ENCODE measurements at regions not wholly inside any gene's neighbourhood (a gene's known extent, or its start where the extent isn't known, plus 50 kb on each side); places are given as distances from the start of the nearest gene placed in this dataset.

DNA sequence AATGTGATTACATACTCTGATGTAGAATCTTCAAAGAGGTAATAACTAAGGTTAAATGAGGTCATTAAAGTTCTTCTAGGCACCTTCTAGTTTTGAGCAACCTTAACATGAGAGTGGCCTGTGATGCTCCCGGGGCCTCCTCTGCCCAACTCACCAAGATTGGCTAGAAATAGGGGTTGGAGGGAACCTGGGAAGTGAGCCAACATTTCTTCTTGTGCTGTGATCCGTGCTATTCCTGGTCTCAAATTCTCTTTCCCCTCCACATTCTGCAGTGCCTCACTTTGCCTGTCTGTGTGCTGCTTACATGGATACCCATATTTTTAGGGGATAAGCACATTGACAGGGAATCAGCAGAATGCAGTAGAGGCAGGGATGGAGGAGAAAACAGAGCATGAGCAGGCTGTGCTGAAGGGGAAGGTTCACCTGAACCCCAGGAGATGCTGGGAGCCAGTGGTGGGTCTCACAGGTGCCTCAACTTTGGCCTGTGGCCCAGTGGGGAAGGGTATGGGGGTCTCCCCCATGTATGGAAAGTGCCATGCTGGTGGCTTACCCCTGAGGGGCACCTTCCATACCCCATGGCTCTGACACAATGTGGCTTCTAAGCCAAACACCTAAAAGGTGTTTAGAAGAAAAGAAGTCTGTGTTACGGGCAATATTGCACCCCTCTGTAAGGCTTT, 164.7 kb upstream of the CHD6 start:
- Histone ChIP-seq H3K36me3 (ENCODE audit: insufficient read depth) (no peaks in the 10 kb centered on the region), H3K9ac (no peak overlapping the region), H3K79me2 (ENCODE audit: insufficient read depth, low read depth) (no peaks in the 10 kb centered on the region), H3K4me3 (IDR thresholded peaks at IDR 0.05; ENCODE audit: insufficient read depth, low read depth, low read length) (no peak overlapping the region), H3K4me1 (ENCODE audit: low read depth, poor library complexity, severe bottlenecking) (peaks cover 37% of the 10 kb centered on the region), H2AFZ (ENCODE audit: low read depth) (no peak overlapping the region), H4K20me1 (ENCODE audit: insufficient read depth) (no peaks in the 10 kb centered on the region), H3K4me2 (no peak overlapping the region), H3K27ac (no peak overlapping the region), H3K27me3 (ENCODE audit: insufficient read depth, low read depth) (no peaks in the 10 kb centered on the region)
- TF ChIP-seq, protein P1, sequence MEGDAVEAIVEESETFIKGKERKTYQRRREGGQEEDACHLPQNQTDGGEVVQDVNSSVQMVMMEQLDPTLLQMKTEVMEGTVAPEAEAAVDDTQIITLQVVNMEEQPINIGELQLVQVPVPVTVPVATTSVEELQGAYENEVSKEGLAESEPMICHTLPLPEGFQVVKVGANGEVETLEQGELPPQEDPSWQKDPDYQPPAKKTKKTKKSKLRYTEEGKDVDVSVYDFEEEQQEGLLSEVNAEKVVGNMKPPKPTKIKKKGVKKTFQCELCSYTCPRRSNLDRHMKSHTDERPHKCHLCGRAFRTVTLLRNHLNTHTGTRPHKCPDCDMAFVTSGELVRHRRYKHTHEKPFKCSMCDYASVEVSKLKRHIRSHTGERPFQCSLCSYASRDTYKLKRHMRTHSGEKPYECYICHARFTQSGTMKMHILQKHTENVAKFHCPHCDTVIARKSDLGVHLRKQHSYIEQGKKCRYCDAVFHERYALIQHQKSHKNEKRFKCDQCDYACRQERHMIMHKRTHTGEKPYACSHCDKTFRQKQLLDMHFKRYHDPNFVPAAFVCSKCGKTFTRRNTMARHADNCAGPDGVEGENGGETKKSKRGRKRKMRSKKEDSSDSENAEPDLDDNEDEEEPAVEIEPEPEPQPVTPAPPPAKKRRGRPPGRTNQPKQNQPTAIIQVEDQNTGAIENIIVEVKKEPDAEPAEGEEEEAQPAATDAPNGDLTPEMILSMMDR (conservative IDR thresholded peaks at IDR 0.05; ENCODE audit: low read depth, low read length) = no peak

- Histone ChIP-seq H3K79me2 (ENCODE audit: insufficient read depth, low read depth) (no peaks in the 10 kb centered on the region), H3K9ac (no peak overlapping the region), H3K4me3 (IDR thresholded peaks at IDR 0.05; ENCODE audit: insufficient read depth, low read depth, low read length) (no peak overlapping the region)
These were observed 164.1 kb upstream of the CHD6 start for GRCh38 chr20:41782255-41782654.

DNA sequence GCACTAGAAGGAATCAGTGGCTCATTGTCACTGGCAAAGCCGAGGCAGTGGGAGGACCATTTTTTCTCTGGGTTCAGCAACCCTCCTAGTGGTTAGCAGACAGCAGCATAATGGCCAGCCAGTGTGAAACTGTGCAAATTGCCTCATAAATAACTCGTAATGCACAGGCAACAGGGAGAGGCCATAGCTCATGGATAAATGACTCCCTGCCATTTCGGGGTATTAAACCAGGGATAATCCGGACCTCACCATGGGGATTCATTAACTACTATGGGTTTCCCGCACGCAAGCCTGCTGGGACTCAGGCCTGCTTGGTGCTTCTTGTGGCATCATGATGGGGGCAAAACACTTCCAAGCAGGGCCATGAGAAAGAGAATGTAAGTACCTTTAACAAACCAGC, 158.2 kb upstream of the CHD6 start:
- Histone ChIP-seq H2AFZ (ENCODE audit: low read depth) (no peak overlapping the region), H3K4me2 (no peak overlapping the region), H3K36me3 (ENCODE audit: insufficient read depth) (no peaks in the 10 kb centered on the region), H3K9ac (no peak overlapping the region), H4K20me1 (ENCODE audit: insufficient read depth) (no peaks in the 10 kb centered on the region), H3K79me2 (ENCODE audit: insufficient read depth, low read depth) (no peaks in the 10 kb centered on the region), H3K27ac (no peak overlapping the region), H3K4me1 (ENCODE audit: low read depth, poor library complexity, severe bottlenecking) (no peaks in the 10 kb centered on the region), H3K4me3 (IDR thresholded peaks at IDR 0.05; ENCODE audit: insufficient read depth, low read depth, low read length) (no peak overlapping the region), H3K27me3 (ENCODE audit: insufficient read depth, low read depth) (no peaks in the 10 kb centered on the region)
- TF ChIP-seq, protein P1 (conservative IDR thresholded peaks at IDR 0.05; ENCODE audit: low read depth, low read length) = no peak

More at GRCh38 chr20:41782255-41782654, 164.1 kb upstream of the CHD6 start:
- Histone ChIP-seq H4K20me1 (ENCODE audit: insufficient read depth) (no peaks in the 10 kb centered on the region), H3K36me3 (ENCODE audit: insufficient read depth) (no peaks in the 10 kb centered on the region), H3K4me2 (no peak overlapping the region), H3K4me1 (ENCODE audit: low read depth, poor library complexity, severe bottlenecking) (peaks cover 32% of the 10 kb centered on the region), H3K27ac (no peak overlapping the region), H2AFZ (ENCODE audit: low read depth) (no peak overlapping the region), H3K27me3 (ENCODE audit: insufficient read depth, low read depth) (no peaks in the 10 kb centered on the region)
- TF ChIP-seq, protein P1 (conservative IDR thresholded peaks at IDR 0.05; ENCODE audit: low read depth, low read length) = no peak

DNA sequence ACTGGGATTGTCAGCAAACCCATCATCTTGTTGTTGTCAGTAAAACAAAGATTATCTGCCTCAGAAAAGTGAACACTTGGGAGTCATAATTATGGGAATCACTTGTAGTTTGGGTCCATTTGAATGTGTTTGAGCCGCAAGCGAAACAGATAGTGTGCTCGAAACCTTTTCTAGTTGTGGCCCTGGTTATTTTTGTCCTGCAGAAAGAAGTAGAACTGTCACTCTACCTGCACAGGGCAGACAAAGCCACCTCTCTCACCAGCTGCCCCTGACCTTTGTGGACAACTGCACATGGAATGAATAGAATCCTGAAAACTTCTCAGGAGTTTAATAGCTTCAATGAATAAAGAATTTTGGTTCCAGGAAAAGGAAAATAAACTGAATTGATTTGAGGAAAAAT, 156.1 kb upstream of the CHD6 start:
- Histone ChIP-seq H3K9ac (no peak overlapping the region), H3K27ac (no peak overlapping the region), H3K36me3 (ENCODE audit: insufficient read depth) (no peaks in the 10 kb centered on the region), H3K79me2 (ENCODE audit: insufficient read depth, low read depth) (no peaks in the 10 kb centered on the region), H3K4me1 (ENCODE audit: low read depth, poor library complexity, severe bottlenecking) (no peaks in the 10 kb centered on the region), H3K4me3 (IDR thresholded peaks at IDR 0.05; ENCODE audit: insufficient read depth, low read depth, low read length) (no peak overlapping the region), H3K27me3 (ENCODE audit: insufficient read depth, low read depth) (no peaks in the 10 kb centered on the region), H3K4me2 (no peak overlapping the region), H2AFZ (ENCODE audit: low read depth) (no peak overlapping the region), H4K20me1 (ENCODE audit: insufficient read depth) (no peaks in the 10 kb centered on the region)
- TF ChIP-seq, protein P1 (conservative IDR thresholded peaks at IDR 0.05; ENCODE audit: low read depth, low read length) = no peak
